RWPE2 (cell line): ENCODE measurements at regions not wholly inside any gene's neighbourhood (a gene's known extent, or its start where the extent isn't known, plus 50 kb on each side); places are given as distances from the start of the nearest gene placed in this dataset.
"Not testable (repeated sequence)": the region's sequence is repeated elsewhere in the genome, so short reads cannot be mapped to it uniquely, and the experiment has no call there.

Experiments used
- ATAC-seq: fragments of 200-7000 bp; cut with Tn5 transposase; 3 replicates; pipeline ENCODE4 v1.9.1; 2021; ENCODE audit warnings: low read depth
- DNase-seq: peaks from one replicate; pipeline ENCODE4 v3.0.0-alpha.2; 2020; ENCODE audit warnings: low spot score
- H3K27ac ChIP-seq: fragments of 450-650 bp; 2 replicates; pipeline ENCODE4 v1.5.1; 2017; ENCODE audit warnings: mild to moderate bottlenecking; ENCODE audit not compliant: poor library complexity, severe bottlenecking
- H3K27me3 ChIP-seq: fragments of 250-450 bp; sonication (Bioruptor Pico); 2 replicates; pipeline ENCODE4 v1.5.1; 2021; ENCODE audit warnings: mild to moderate bottlenecking, moderate library complexity; ENCODE audit not compliant: insufficient read depth, poor library complexity, severe bottlenecking
- H3K36me3 ChIP-seq: fragments of 250-450 bp; sonication (Bioruptor Pico); 2 replicates; pipeline ENCODE4 v1.5.1; 2020; ENCODE audit warnings: low read depth, mild to moderate bottlenecking, moderate library complexity
- H3K4me1 ChIP-seq: fragments of 250-450 bp; sonication (Bioruptor Pico); 2 replicates; pipeline ENCODE4 v1.5.1; 2021; ENCODE audit warnings: mild to moderate bottlenecking, moderate library complexity; ENCODE audit not compliant: insufficient read depth, poor library complexity, severe bottlenecking
- H3K4me3 ChIP-seq: fragments of 250-450 bp; sonication (Bioruptor Pico); 2 replicates; pipeline ENCODE4 v1.5.1; 2021; ENCODE audit warnings: mild to moderate bottlenecking, moderate library complexity; ENCODE audit not compliant: severe bottlenecking
- H3K9me3 ChIP-seq: fragments of 250-450 bp; sonication (Bioruptor Pico); 2 replicates; pipeline ENCODE4 v1.5.1; 2021; ENCODE audit warnings: mild to moderate bottlenecking, moderate library complexity; ENCODE audit not compliant: severe bottlenecking
- TF ChIP-seq, protein P1 (sequence below): fragments of 450-650 bp; IDR thresholded peaks from one replicate; pipeline ENCODE4 v1.5.1; 2017; ENCODE audit warnings: mild to moderate bottlenecking, moderate library complexity; ENCODE audit not compliant: poor library complexity, severe bottlenecking

DNA sequence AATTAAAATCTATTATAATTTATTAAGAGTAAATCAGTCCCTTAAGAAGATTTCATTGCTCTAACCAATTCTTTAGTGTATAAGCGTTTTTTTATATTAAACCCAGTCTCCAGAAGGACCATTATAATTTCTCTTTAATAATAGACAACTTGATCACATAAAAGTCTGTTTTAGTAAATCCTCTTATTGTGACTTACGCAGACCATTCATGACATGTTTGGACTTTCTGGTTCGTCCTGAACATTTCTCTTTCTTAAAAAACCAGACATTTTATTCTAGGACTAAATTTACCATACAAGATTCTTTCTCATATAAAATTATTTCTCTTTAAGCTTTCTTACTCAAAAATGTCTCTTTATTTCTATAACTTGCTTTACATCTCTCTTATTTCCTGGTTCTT lies 196.2 kb upstream of the RAI14 start:
- DNase-seq: no peak
- Histone ChIP-seq H3K4me3 (no peak overlapping the region), H3K4me1 (no peaks in the 10 kb centered on the region), H3K9me3 (peaks cover 4% of the 10 kb centered on the region), H3K27me3 (no peaks in the 10 kb centered on the region), H3K36me3 (no peaks in the 10 kb centered on the region), H3K27ac (no peak overlapping the region)
- TF ChIP-seq, protein P1, sequence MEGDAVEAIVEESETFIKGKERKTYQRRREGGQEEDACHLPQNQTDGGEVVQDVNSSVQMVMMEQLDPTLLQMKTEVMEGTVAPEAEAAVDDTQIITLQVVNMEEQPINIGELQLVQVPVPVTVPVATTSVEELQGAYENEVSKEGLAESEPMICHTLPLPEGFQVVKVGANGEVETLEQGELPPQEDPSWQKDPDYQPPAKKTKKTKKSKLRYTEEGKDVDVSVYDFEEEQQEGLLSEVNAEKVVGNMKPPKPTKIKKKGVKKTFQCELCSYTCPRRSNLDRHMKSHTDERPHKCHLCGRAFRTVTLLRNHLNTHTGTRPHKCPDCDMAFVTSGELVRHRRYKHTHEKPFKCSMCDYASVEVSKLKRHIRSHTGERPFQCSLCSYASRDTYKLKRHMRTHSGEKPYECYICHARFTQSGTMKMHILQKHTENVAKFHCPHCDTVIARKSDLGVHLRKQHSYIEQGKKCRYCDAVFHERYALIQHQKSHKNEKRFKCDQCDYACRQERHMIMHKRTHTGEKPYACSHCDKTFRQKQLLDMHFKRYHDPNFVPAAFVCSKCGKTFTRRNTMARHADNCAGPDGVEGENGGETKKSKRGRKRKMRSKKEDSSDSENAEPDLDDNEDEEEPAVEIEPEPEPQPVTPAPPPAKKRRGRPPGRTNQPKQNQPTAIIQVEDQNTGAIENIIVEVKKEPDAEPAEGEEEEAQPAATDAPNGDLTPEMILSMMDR: no peak
- no peak for ATAC-seq

DNA sequence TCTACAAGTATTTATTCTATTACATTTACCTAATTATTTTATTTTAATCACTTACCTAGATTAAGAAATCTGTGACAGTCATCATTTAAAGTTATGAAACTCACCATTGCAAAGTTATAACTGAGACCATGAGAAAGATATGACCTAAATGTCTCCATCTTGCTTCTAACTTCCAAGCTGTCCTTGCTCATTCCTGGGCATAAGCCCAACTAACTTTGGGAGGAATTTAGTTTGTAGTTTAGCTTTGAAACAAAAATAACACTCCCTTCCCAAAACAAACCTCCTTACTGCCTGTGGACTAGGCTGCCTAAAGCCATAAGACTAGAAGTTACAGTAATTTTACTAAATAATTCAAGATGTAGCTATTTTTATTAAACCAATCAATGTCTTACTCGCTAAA lies 195.6 kb upstream of the RAI14 start:
- peaks cover 4% of the 10 kb centered on the region for H3K9me3 ChIP-seq
- no peaks in the 10 kb centered on the region for H3K4me1 ChIP-seq
- DNase-seq: no peak
- no peaks in the 10 kb centered on the region for H3K36me3 ChIP-seq
- no peak for ATAC-seq
- no peak overlapping the region for H3K4me3 ChIP-seq
- H3K27ac ChIP-seq: no peak overlapping the region
- TF ChIP-seq, protein P1: no peak
- H3K27me3 ChIP-seq: no peaks in the 10 kb centered on the region

DNA sequence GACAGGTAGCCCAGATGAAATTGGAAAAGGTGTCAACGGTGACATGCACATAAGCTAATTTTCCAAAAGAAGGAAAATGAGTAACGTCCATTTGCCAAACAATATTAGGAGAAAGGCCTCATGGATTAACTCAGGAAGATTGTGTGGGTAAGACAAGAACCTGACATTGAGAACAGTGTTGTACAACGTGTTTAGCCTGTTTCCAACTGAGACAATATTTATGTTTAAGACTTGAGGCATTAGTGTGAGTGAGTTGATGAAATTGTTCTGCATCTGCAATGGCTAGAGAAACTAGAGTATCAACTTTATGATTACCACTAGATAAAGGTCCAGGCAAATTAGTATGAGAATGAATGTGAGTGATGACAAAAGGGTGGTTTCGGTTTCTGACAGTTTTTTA lies 191.3 kb upstream of the RAI14 start:
- Histone ChIP-seq H3K36me3 (no peaks in the 10 kb centered on the region), H3K27me3 (no peaks in the 10 kb centered on the region), H3K27ac (no peak overlapping the region), H3K9me3 (peaks cover under 1% of the 10 kb centered on the region), H3K4me3 (no peak overlapping the region), H3K4me1 (no peaks in the 10 kb centered on the region)
- no peak for DNase-seq
- no peak for ATAC-seq
- TF ChIP-seq, protein P1: no peak

DNA sequence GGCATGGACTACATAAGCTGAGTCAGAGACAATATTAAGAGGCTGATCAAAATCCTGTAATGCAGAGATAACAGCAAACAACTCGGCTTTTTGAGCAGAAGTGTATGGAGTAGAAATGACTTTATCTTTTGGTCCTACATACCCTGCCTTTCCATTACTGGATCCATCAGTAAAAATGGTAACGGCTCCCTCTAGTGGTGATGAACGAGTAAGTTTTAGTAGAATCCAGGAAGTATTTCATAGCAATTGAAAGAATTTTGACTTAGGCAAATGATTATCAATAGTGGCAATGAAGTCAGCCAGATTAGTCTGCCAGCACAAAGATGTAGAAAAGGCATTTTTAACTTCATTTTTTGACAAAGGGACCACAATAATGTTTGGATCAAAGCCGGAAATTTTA lies 190.8 kb upstream of the RAI14 start:
- H3K27ac ChIP-seq, H3K9me3 ChIP-seq, H3K4me1 ChIP-seq, H3K36me3 ChIP-seq, DNase-seq, H3K4me3 ChIP-seq, ATAC-seq, H3K27me3 ChIP-seq: not testable (repeated sequence)
- TF ChIP-seq, protein P1: peak; percentile 38

DNA sequence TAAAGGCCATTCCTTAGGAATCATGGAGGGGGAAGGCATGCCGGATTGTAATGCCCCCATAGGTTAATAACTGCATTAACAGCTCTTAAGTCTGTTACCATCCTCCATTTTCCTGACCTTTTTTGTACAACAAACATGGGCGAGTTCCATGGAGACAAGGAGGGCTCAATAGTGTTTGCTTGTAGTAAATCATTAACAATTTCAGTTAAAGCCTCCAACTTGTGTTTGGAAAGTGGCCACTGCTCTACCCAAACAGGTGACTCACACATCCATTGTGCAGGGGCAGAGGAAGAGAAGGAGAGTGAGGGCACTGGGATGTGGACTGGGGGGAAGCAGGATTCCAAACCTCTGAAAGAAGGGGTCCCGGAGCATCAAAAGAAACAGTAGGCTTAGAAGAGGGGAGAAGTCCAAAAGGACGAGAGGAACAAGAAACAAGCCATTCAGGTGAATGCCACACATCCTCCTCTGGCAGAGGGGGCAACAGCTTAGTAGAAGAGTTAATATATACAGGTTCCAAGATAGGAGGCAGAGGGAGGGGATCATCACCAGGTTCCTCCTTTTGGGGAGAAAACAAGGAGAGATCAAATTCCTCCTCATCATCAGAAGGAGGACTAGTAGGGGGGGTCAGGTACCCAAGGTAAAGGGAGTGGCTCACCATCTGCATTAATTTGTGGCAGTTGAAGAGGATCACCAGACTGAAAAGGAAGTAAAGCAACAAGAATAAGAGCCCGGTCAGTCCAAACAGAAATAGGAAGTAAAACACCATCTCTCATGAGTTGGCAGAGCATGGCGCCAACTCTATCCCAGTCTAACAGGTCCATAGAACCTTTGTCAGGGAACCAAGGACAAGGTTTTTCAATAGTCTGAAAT lies 189.4 kb upstream of the RAI14 start:
- not testable (repeated sequence) for ATAC-seq, H3K4me1 ChIP-seq, DNase-seq, H3K9me3 ChIP-seq, H3K4me3 ChIP-seq, H3K27ac ChIP-seq, H3K27me3 ChIP-seq, H3K36me3 ChIP-seq
